Activated CD4-positive, CD25-positive, alpha-beta regulatory T cell (primary cell): ENCODE measurements at regions not wholly inside any gene's neighbourhood (a gene's known extent, or its start where the extent isn't known, plus 50 kb on each side); places are given as distances from the start of the nearest gene placed in this dataset.
"Not testable (repeated sequence)": the region's sequence is repeated elsewhere in the genome, so short reads cannot be mapped to it uniquely, and the experiment has no call there.

Experiments
- DNase-seq, 4 experiments: peaks; one replicate each; lab custom pipeline; 2025; lab: John Stamatoyannopoulos, UW

GRCh38 chr12:75672200-75672599, 160.8 kb upstream of the KRR1 start:
- DNase-seq: no peak

GRCh38 chr12:75670216-75670615, 158.8 kb upstream of the KRR1 start:
- DNase-seq: no peak

- DNase-seq: no peak
These were observed 155.5 kb upstream of the KRR1 start for GRCh38 chr12:75666939-75667334.

GRCh38 chr12:75666126-75666938, 154.9 kb upstream of the KRR1 start:
- no peak for DNase-seq

- no peak for DNase-seq
These were observed 153.8 kb upstream of the KRR1 start for GRCh38 chr12:75665216-75665615.

GRCh38 chr12:75662511-75663159, 151.2 kb upstream of the KRR1 start:
- DNase-seq: no peak

- no peak for DNase-seq
These were observed 150.5 kb upstream of the KRR1 start for GRCh38 chr12:75661908-75662307.

- no peak for DNase-seq
These were observed 149.5 kb upstream of the KRR1 start for GRCh38 chr12:75660805-75661404.

- DNase-seq: no peak
These were observed 148.7 kb upstream of the KRR1 start for GRCh38 chr12:75660107-75660530.

GRCh38 chr12:75658901-75659823, 147.8 kb upstream of the KRR1 start:
- no peak for DNase-seq

- DNase-seq: no peak
These were observed 146.9 kb upstream of the KRR1 start for GRCh38 chr12:75658286-75658685.

- no peak for DNase-seq
These were observed 146.4 kb upstream of the KRR1 start for GRCh38 chr12:75657831-75658230.

- not testable (repeated sequence) for DNase-seq
These were observed 145.9 kb upstream of the KRR1 start for GRCh38 chr12:75657354-75657753.

- no peak for DNase-seq
These were observed 145.2 kb upstream of the KRR1 start for GRCh38 chr12:75656648-75657047.

GRCh38 chr12:75656210-75656609, 144.8 kb upstream of the KRR1 start:
- no peak for DNase-seq

- DNase-seq: no peak
These were observed 144.0 kb upstream of the KRR1 start for GRCh38 chr12:75655315-75655806.

- no peak for DNase-seq
These were observed 139.9 kb upstream of the KRR1 start for GRCh38 chr12:75651342-75651695.

- DNase-seq: no peak
These were observed 139.4 kb upstream of the KRR1 start for GRCh38 chr12:75650595-75651341.

GRCh38 chr12:75650100-75650499, 138.7 kb upstream of the KRR1 start:
- no peak for DNase-seq

GRCh38 chr12:75648856-75649255, 137.4 kb upstream of the KRR1 start:
- no peak for DNase-seq
